ENCODE measurements at regions not wholly inside any gene's neighbourhood (a gene's known extent, or its start where the extent isn't known, plus 50 kb on each side); places are given as distances from the start of the nearest gene placed in this dataset.

DNA sequence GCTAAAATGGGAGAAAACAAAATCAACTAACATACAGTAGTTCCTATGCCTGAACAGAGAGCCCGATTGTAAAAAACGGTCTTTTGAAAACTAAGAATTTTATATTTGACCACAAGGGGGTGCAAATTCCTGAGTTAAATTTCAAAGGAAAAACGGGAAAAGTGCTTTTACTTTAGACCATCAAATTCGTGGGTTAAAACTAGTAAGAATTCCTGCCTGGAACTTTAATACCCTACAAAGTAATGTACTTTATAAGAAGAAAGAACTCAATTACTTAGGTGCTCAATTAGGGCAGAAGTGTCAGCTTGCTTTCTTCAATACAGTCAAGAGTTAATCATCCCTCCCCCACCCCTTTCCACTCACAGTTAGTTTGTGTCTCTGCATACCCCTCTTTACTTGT is 69.8 kb downstream of the KCNRG start:
- peak overlapping the region; percentile 29; the same call in 1 of the 2 replicates for H3K27ac ChIP-seq
- TF ChIP-seq, protein P1, sequence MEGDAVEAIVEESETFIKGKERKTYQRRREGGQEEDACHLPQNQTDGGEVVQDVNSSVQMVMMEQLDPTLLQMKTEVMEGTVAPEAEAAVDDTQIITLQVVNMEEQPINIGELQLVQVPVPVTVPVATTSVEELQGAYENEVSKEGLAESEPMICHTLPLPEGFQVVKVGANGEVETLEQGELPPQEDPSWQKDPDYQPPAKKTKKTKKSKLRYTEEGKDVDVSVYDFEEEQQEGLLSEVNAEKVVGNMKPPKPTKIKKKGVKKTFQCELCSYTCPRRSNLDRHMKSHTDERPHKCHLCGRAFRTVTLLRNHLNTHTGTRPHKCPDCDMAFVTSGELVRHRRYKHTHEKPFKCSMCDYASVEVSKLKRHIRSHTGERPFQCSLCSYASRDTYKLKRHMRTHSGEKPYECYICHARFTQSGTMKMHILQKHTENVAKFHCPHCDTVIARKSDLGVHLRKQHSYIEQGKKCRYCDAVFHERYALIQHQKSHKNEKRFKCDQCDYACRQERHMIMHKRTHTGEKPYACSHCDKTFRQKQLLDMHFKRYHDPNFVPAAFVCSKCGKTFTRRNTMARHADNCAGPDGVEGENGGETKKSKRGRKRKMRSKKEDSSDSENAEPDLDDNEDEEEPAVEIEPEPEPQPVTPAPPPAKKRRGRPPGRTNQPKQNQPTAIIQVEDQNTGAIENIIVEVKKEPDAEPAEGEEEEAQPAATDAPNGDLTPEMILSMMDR (IDR thresholded peaks at IDR 0.05): peak; percentile 77
- no peak for TF ChIP-seq ZFX (IDR thresholded peaks at IDR 0.05; ENCODE audit: borderline replicate concordance)

GRCh38 chr13:50089633-50090032 is 74.4 kb downstream of the KCNRG start:
- no peak for TF ChIP-seq ZFX (IDR thresholded peaks at IDR 0.05; ENCODE audit: borderline replicate concordance)
- TF ChIP-seq, protein P1 (IDR thresholded peaks at IDR 0.05): no peak
- no peak overlapping the region for H3K27ac ChIP-seq

DNA sequence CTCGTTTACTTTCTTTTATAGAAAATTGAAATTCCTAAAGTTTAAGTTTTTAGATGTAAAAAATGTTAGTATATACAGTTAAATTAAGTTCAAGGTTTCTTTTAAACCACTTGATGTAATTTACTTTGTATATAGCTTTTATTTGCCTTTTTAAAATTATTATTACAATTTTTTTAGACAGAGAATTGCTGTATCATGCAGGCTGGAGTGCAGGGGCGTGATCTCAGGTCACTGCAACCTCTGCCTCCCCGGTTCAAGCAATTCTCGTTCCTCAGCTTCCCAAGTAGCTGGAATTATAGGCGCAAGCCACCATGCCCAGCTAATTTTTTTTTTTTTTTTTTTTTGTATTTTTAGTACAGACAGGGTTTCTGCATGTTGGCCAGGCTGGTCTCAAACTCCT is 75.0 kb downstream of the KCNRG start:
- no peak overlapping the region for H3K27ac ChIP-seq
- TF ChIP-seq ZFX (IDR thresholded peaks at IDR 0.05; ENCODE audit: borderline replicate concordance): no peak
- TF ChIP-seq, protein P1 (IDR thresholded peaks at IDR 0.05): no peak

DNA sequence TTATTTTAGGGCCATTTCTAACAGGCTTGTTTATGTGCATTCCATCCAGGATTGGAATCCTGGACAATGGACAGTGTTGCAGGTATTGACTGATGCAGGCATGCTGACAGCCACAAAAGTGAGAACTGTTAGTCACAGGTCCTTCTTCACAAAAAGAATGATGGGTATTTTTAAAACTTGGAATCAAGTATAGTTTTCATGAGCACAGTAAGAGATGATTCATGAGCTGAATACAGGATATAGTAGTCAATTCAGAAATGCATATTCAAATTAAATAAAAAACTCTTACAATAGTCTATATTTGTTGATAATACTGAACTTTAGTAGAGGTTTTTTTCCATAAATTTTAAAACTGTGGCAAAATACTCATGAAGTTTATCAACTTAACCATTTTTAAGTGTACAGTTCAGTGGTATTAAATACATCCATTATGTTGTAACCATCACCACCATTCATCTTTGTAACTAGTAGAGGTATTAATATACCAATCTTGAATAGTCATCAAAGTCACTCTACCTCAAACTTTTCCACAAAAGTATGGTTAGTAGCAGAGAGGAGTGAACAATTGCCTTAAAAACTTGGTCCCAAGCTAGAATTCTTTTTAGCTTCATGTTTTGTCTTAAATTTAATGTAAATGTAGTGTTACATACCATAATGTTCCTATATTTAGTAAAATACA is 79.5 kb downstream of the KCNRG start:
- TF ChIP-seq, protein P1 (IDR thresholded peaks at IDR 0.05): no peak
- no peak for TF ChIP-seq ZFX (IDR thresholded peaks at IDR 0.05; ENCODE audit: borderline replicate concordance)
- H3K27ac ChIP-seq: no peak overlapping the region

GRCh38 chr13:50098693-50099092 is 83.4 kb downstream of the KCNRG start:
- H3K27ac ChIP-seq: no peak overlapping the region
- TF ChIP-seq, protein P1 (IDR thresholded peaks at IDR 0.05): no peak
- TF ChIP-seq ZFX (IDR thresholded peaks at IDR 0.05; ENCODE audit: borderline replicate concordance): no peak

DNA sequence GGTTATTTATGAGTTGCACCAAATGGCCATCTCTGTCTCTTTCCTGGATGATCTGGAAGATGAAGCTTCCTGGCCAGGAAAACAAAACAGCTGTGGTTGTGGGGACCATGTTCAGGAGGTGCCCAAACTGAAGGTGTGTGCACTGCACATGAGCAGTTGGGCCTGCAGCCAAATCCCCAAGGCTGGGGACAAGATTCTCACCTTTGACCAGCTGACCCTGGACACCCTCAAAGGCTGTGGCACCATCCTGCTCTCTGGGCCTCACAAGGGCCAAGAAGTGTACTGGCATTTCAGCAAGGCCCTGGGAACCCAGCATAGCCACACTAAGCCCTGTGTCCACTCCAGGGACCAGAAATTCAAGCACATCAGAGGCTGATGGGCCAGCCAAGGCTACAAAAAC is 84.2 kb downstream of the KCNRG start:
- H3K27ac ChIP-seq: no peak overlapping the region
- TF ChIP-seq, protein P1 (IDR thresholded peaks at IDR 0.05): no peak
- TF ChIP-seq ZFX (IDR thresholded peaks at IDR 0.05; ENCODE audit: borderline replicate concordance): no peak

DNA sequence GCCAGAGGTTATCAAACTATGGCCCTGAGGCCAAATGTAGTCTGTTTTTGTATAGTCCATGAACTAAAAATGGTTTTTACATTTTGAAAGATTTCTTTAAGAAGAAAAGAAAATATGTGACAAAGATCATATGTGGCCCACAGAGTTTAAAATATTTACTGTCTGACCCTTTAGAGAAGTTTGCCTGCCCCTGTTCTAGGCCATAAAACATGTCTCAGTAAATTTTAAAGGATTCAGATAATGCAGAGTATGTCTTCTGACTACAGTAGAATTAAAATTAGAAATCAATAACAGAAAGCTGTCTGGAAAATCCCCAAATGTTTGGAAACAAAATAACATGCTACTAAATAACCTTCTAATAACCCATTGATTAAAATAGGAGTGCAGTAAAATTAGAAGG is 86.3 kb downstream of the KCNRG start:
- no peak overlapping the region for H3K27ac ChIP-seq
- TF ChIP-seq, protein P1 (IDR thresholded peaks at IDR 0.05): no peak
- TF ChIP-seq ZFX (IDR thresholded peaks at IDR 0.05; ENCODE audit: borderline replicate concordance): no peak
